ENCODE measurements at regions not wholly inside any gene's neighbourhood (a gene's known extent, or its start where the extent isn't known, plus 50 kb on each side); places are given as distances from the start of the nearest gene placed in this dataset.
A peak's percentile ranks its signal among the peaks of the same experiment; 100 is the strongest.

- TF ChIP-seq POLR2A (IDR thresholded peaks at IDR 0.05) (peak in 1 of 2 donors; percentile 27), CTCF (IDR thresholded peaks at IDR 0.05 in 4 of 5, conservative IDR thresholded peaks at IDR 0.05 in 1 of 5) (no peak)
Observed at GRCh38 chr2:31810200-31810917, 200.4 kb downstream of the MEMO1 start.
